GM18519 (cell line): ENCODE measurements at regions not wholly inside any gene's neighbourhood (a gene's known extent, or its start where the extent isn't known, plus 50 kb on each side); places are given as distances from the start of the nearest gene placed in this dataset.

ENCODE experiments used
- ATAC-seq: cut with Tn5 transposase; IDR thresholded peaks from one replicate; pipeline ENCODE4 v1.9.1; 2021; ENCODE audit warnings: mild to moderate bottlenecking, moderate library complexity; ENCODE audit not compliant: unreplicated experiment, low FRiP score

GRCh38 chr22:47990481-47990880, 1228.0 kb downstream of the TBC1D22A start:
- no peak for ATAC-seq

- ATAC-seq, result no peak
Observed at GRCh38 chr22:47987885-47988515, 1225.5 kb downstream of the TBC1D22A start.

GRCh38 chr22:47976219-47976618, 1213.8 kb downstream of the TBC1D22A start:
- no peak for ATAC-seq

- no peak for ATAC-seq
Observed at GRCh38 chr22:47967831-47968230, 1205.4 kb downstream of the TBC1D22A start.

GRCh38 chr22:47966316-47966715, 1203.9 kb downstream of the TBC1D22A start:
- ATAC-seq, result no peak

GRCh38 chr22:47965896-47966295, 1203.4 kb downstream of the TBC1D22A start:
- no peak for ATAC-seq

- no peak for ATAC-seq
Observed at GRCh38 chr22:47965066-47965465, 1202.6 kb downstream of the TBC1D22A start.

GRCh38 chr22:47963660-47964059, 1201.2 kb downstream of the TBC1D22A start:
- ATAC-seq, result no peak

- no peak for ATAC-seq
Observed at GRCh38 chr22:47957649-47958048, 1195.2 kb downstream of the TBC1D22A start.

- no peak for ATAC-seq
Observed at GRCh38 chr22:47954107-47954506, 1191.7 kb downstream of the TBC1D22A start.

- ATAC-seq, result no peak
Observed at GRCh38 chr22:47944941-47945340, 1182.5 kb downstream of the TBC1D22A start.

- no peak for ATAC-seq
Observed at GRCh38 chr22:47943729-47944700, 1181.6 kb downstream of the TBC1D22A start.

GRCh38 chr22:47940211-47940610, 1177.8 kb downstream of the TBC1D22A start:
- no peak for ATAC-seq

- ATAC-seq, result no peak
Observed at GRCh38 chr22:47933891-47934290, 1171.4 kb downstream of the TBC1D22A start.

- ATAC-seq, result no peak
Observed at GRCh38 chr22:47933226-47933625, 1170.8 kb downstream of the TBC1D22A start.

- no peak for ATAC-seq
Observed at GRCh38 chr22:47929646-47930185, 1167.3 kb downstream of the TBC1D22A start.

- no peak for ATAC-seq
Observed at GRCh38 chr22:47929073-47929472, 1166.6 kb downstream of the TBC1D22A start.

GRCh38 chr22:47928631-47929030, 1166.2 kb downstream of the TBC1D22A start:
- ATAC-seq, result no peak

GRCh38 chr22:47927648-47928210, 1165.3 kb downstream of the TBC1D22A start:
- no peak for ATAC-seq

- ATAC-seq, result no peak
Observed at GRCh38 chr22:47923011-47923427, 1160.6 kb downstream of the TBC1D22A start.

- ATAC-seq, result no peak
Observed at GRCh38 chr22:47921906-47922305, 1159.5 kb downstream of the TBC1D22A start.
